LoVo (cell line): ENCODE measurements at regions not wholly inside any gene's neighbourhood (a gene's known extent, or its start where the extent isn't known, plus 50 kb on each side); places are given as distances from the start of the nearest gene placed in this dataset.

Source experiments
- DNase-seq: peaks from one replicate; pipeline ENCODE4 v3.0.0-alpha.2; 2016; ENCODE audit warnings: low spot score

DNA sequence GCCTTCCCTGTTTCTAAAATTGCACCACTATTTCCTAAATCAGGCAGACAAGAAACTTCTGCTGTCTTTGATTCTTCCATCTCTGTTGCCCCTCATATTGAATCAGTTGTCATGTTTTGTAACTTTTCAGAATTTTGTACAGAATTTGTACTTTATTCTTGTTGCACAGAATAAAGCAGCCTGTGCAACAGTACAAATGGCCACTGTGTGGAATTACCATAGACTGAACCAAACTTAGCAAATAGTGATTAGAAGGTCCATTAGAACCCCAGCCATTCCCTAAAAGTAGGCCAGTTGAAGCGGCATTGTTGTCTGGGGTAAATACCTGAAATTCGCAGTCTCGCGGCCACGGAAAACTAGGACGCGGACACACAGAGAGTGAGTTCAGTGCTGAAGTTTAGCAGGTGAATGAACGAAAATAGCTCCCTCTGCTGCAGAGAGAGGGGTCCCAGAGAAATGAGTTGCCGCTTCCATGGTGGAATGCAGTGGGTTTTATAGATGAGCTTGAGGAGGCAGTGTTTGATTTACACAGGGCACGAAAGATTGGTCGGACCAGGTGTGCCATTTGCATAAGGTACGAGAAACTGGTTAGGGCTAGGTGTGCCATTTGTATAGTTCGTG is 71.8 kb downstream of the C4orf33 start:
- no peak for DNase-seq

DNA sequence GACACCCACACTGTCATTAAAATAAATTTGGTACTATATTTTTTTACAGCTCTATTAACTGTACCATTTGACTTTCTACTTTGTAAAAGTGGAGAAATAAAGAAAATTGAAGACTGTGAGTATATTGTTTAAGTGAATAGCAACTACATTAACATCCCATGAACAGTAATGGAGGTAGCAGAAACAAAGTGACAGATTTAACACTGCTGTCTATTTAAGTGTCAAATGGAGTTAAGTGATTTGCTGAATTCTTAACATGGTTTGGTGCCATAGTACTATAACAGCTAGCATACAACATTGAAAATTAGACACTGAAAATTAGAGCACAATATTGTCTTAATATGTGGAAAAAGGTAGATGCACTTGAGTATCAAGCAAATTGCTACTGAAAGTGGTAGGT is 76.2 kb downstream of the C4orf33 start:
- no peak for DNase-seq

DNA sequence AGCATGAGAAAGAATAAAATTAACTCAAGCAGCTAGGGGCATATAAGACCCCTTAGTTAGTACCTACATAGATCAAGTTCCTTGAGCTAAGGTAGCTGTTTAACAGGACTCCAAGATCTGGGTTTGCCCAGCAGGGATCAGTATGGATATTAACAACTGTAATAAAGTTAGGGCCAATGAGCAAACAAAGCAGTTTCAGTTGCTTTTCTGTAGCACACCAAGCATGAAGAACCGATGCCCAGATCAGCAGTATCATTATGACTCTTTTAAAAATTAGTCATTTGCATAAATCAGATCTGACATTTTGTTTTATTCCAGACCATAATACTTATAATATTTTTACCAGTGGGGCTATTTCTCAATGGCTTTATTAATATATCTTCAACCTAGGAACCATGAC is 80.9 kb downstream of the C4orf33 start:
- no peak for DNase-seq

DNA sequence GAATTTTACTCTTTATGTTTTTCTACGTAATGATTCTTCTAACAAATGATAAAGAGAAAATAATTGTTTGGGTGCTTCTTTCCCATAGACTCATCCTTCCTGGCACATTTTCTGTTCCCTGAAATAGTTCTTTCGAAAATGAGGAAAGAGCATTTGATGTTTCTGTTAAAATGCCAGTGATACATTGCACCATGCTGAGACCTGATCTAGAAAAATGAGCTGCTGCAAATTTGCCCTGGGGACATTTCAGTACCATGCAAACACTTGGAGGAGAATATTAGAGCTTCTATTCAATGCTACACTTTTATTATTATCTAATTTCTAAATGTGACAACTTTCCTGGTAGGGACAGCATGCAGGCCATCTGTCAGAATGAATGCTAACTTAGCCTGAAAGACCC is 83.3 kb downstream of the C4orf33 start:
- DNase-seq = no peak

DNA sequence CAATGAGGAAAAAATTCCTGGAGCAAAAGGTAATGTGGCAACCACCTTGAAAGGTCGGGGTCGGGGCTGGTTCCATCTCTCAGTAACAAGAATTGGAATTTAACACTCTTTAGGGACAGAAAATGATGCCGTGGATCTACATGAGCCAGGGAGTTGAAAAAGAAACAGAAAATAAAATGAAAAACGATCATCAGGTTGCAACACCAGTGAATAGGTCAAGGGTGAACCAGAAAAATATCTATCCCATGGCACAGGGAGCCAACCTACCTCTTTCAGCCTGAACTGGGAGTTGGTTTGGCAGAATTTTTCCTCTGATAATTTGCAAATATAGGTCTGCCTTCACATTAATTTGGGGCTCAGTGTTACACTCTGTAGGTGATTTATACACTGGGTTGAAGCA is 93.7 kb downstream of the C4orf33 start:
- DNase-seq = no peak

DNA sequence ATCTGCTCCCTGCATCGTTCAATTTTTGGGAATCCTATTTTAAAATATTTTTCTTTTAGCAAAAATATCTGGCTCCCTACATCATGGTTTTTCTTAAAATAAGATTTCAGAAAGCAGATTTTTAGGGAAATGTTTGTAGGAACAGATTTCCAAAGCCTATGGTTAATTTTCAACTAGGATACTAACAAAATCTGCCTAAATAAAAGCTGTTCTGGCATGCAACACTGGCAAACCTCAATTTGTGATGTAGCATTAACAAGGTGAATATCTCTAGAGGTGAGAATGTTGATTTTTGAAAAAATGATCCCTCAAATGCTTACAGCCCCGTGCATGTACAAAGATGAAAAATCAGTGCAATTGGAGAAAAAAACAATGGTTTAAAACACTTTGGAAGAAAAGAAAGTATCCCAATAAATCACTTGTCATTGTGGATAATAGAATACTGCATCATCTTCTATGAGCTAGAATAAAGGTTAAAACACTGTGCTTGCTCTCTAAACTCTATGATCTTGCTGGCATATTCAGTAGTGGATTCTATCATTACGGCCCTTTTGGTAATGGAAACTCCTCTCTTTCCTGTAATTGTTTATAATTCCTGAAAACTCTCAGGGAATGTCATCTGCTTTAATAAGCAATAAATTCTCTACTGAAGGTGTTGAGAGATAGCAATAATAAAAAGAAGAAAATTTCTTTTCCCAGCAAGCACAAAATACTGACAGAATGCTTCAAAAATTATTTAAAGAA is 97.6 kb downstream of the C4orf33 start:
- no peak for DNase-seq

DNA sequence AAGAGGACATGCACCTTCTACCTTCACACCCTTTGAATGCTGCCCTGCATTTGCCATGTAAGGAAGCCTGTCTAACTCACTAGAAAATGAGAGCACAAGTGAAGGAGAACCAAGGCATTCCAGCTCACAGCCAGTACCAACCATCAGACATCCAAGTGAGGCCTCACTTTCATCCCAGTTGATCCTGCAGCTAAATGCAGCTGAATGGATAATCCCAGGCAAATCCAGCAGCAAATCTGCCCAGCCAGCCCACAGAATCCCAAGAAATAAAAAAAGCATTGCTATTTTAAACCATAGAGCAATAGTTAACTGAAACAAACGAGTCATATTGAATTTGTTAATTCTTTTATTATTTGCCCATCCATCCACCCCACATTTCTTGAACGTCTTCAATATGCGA is 112.5 kb downstream of the C4orf33 start:
- no peak for DNase-seq

DNA sequence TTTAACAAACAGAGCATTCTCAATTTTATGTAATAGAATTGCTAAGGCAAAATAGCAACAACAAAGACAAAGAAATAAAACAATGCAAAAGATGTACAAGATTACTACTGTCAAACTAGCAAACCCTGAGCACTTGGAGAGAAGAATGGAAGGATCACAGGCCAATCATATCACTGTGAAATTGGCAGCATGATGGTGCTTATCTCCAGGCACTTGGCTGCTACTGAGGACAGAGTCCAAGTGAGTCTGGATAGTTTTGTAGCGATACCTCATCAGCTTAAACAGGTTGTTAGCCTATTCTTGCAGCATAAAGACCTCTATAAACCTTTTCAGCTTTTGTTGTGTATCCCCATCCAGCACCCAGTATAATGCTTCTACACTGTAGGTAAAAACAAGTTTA is 117.7 kb downstream of the C4orf33 start:
- DNase-seq = no peak

DNA sequence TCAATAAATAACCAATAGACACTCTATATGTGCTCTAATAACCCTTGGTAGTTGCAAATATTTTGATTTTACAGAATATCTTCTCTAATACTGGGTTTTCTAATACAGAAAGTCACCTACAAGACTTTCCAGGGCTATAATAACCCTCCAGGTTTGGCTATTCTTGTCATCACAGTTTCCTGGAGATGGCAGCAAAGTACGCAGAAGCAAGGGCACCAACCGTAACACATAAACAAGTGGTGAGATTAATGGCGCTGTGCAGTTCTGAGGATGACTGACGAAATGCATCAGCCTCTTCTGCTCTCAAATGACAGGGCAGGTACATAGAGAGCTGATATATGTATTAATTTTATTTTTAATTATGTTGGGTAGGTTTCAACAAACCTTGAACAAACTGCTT is 122.4 kb downstream of the C4orf33 start:
- DNase-seq = no peak

DNA sequence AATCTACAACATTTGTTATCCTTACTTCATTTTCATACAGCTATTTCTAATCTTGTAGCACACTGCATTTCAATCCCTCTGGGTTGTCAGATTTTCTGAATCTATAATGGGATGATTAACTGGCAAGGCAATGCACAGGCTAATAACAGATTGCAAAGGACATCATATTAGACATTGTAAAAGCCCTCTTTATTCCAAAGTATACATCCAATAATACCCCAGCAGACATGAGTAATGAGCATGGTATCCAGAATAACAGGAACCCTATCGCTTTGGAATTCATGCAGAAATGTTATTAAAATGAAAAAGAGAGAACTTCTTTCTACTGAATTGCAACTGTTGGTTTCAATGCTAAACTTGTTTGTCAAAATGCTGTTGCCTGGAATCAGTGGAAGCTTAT is 122.9 kb downstream of the C4orf33 start:
- no peak for DNase-seq

DNA sequence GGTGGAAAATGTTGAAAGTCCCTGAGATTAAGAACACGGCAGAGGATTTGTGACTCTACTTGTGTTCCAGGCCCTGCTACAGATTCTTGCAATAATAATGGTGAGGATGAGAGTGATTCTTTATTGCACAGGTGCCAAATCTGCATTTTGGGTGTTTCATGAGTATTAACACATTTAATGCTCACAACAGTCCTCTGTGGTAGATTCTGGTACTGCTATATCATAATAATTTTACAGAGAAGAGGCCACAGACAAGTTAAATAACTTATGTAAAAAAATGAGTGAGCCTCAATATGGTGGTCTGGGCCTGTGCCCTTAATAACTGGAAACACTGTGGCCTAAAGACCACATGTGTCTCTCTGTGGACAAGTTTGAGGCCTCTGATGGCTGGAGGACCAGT is 124.3 kb downstream of the C4orf33 start:
- no peak for DNase-seq

DNA sequence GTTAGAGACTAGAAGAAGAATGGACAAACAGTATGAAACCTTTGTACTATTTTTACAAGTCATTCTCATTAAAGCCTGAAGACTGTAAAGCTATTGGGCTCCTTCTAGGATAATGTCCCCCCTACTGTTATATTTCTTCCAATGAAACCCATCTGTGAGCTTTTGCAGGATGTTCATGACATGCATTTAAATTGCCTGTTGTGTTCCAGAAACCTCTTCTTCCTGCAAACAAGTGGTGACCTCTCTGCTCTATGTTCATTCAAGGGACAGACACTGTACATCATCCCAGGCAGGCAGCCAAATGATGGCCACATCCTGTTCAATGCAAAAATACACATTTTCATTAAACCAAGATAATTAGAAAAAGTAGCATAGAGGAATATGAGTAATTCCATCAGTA is 128.0 kb downstream of the C4orf33 start:
- DNase-seq = no peak

DNA sequence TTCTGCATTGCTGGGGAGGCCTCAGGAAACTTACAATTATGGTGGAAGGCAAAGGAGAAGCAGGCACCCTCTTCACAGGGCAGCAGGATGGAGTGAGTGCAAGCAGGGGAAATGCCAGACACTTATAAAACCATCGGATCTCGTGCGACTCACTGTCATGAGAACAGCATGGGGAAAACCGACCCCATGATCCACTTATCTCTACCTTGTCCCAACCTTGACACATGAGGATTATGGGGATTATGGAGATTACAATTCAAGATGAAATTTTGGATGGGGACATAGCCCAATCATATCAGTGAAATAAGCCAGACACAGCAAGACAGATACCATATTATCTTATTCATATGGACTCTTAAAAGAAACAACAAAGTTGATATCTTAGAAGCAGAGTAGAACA is 134.9 kb downstream of the C4orf33 start:
- no peak for DNase-seq

DNA sequence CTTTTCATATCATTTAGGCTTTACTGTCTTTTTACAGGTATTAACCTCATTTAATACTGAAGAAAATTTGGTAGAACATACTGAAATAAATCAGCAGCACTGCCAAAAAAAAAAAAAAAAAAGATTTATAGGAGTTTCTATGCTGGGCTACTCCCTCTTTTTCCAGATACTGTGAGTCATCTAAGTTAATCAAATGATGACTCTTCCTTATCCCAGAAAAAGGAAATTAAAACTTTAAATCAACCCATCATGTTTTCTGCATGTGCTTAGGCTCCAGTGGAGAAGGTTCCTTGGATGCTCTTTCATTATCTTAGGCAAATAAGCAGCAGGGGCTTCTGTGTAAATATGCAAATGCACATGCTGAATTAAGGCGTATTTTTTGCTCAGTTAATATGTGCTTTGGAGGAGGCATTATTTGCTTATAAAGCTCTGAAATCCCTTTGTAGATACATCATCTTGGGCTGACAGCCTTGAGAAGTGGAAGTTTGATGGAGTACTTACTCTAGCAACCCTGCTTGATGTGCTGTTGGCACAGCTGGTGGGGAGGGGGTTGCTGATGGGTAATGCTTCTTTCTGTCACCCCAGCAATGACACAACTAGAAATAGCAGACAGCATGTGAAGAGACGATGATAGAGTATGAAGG is 136.1 kb downstream of the C4orf33 start:
- no peak for DNase-seq

DNA sequence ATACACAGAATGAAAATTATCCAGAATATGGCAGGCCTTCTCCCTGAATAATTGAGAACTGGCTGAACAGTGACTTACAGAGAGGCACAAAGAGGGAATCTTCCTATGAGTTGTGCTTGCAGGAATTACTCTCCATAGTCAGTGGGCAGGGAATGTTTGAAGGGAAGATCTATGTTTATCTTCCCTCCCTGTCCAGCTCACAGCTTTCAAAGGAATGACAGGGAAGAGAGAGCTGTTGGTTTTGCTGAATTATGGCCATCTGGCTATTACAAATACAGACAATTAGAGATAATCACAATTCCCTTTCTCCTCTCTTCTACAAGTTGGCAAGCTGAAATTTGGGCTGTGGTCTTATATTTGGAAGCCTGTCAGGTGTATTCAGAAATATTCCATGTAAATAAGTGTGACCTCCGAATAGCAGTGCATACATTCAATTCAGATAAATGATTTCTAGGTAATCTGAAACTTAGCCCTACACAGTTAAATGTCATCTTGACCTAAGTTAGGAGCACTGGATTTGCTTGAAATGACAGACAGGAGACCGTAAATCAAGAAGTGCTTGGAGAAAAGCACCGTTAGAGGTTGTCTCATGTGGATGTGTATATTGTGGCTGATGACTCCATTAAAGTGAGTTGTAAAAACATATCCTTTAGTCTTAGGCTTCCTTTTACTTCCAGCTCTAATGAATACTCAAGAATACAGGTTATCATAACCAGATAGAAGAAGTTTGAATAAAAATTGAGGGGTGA is 136.8 kb downstream of the C4orf33 start:
- DNase-seq = no peak

DNA sequence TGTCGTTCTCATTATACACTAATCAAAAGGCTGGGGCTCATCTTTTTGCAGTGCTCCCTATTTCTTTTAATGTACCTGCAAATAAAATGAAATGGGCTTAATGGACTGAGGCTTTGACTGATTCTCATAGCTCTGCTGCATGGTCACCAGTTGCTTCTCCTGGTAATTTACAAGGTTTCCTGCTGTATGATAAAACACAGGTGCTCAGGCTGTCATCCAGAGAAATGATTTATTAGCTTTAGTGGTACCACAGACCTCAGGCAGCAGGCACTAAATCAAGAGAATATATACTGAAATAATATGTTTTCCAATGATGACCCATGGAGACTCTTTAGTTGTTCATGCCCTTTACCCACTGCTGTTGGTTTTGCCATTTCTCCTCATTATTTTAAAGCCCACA is 137.7 kb downstream of the C4orf33 start:
- no peak for DNase-seq

DNA sequence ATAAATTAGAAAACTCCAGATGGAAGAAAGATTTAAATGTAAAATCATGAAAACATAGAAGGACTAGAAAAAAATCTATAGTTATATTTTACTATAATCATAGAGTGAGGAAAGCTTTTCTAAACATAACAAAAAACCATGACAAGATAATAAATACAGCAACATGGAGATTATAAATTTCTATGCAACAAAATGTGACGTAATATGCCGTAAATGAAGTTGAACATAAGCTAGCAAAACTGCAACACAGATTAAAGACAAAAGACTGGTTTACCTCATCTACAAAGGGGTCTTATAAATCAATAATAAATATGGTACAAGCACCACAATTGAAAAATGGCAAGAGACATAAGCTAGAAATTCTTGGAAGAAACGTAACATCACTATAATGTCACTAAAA is 140.4 kb downstream of the C4orf33 start:
- no peak for DNase-seq

DNA sequence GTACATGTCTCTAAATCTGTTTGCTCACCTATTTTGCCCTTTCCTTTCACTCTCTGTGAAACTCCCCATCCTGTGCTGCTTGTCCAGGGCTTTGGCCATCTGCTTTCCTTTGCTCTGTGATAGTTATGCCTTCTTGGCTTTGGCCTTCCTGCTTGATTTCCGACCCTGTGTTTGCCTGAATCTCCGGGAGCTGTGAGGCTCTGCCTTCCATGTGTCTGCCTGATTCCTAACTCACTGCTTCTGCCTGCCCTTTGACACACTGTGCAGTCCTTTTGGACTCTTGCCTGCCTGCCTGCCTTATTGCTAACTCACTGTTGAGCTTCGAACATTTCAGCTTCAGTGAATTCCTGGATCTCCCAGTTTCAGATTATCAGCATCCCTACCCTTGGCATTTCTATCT is 143.1 kb downstream of the C4orf33 start:
- DNase-seq = no peak

DNA sequence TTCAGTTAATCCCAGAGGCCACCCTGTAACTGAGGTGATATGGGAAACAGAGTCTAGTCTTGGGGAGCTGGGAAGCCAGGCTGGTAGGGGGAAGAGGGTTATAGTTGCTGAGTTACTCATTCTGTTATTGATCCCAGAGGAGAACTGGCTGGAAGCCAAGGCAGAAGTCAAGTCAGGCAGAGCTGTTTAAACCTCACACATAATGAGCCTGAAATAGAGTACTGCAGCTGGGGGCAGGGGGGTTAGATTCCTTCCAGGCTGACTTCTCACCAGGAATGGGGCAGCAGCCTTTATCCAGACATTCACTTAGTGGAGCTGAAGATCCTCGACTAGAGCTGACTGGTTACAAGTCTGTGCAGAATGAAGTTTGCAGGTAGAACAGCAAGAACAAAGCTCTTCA is 144.9 kb downstream of the C4orf33 start:
- no peak for DNase-seq

DNA sequence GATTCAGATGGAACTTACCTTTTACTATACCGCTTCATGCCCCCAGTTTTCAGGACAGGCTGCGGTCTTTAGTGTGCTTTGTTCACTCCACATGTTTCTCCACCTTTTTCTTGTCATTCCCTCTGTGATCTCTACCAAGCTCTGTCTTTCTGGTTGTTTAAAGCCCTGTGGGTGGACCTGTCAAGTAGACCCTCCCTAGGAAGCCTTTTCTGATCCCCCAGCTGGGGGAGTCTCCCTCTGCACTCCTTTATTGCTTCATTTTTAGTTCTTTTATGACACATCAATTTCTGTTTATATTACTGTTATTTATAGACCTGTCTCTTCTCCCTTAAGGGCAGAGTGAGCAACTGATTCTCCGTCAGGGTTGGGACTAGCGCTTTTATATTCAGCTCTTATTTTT is 150.2 kb downstream of the C4orf33 start:
- no peak for DNase-seq

DNA sequence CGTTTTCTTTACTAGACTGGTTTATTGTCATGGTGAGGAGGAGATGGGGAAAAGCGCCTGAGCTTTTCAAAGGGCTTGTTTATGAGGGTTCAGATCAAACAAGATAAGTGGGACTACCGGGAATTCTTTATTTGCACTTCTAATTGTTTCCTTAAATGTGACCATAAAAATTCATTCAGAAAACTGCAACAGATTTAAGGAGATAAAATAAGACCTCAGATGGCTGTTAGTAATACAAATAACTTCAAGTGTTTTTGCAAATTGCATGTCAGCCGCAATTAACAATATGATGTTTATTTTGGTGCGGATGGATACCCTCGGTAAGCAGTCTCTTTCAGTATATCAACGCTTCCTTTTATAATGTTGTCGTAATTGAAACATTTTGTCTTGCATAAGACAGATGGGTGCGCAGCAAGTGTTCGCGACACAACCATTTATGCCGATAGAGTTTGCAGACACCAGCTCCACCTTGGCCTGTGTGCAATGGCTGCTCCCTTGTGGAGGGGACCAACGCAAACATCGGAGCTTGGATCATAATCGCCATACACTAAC is 151.0 kb downstream of the C4orf33 start:
- DNase-seq = peak; percentile 11

DNA sequence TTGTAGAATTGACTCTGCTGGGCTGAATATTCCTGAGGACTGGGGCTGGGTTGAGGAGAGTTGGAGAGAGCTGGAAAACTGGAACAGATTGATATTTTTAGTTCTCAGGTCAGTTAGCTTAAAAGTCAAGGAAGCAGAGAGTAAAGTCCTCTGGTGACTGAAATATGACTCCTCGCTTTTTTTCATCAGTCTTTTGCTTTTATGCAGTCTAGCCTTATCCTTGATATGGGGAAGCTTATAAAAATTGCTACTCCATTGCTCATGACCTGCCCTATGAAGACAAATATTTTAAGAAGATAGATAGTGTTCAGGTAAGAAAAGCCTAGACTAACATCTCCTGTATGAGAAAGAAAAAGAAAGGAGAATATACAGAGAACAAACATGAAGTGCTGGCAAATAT is 152.7 kb downstream of the C4orf33 start:
- DNase-seq = no peak

DNA sequence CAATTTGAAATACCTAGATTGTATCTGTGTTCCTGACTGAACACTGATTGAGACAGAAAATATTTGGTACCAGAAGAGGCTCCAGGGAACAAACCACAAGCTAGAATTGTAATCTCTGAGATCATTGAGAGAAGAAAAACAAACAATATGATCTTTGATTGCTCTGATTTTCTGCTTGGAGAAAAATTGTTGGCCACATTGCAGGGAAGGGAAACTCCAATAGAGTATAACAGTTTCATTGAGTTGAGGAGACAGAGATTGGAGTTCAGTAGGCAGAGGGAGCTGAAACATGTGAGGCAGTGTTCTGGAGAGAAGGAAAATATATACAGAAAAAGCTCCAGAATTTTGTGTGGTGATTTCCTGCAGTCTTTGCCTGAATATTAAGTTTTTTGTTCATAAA is 158.2 kb downstream of the C4orf33 start:
- no peak for DNase-seq
